Vagina (tissue), 2 donors: ENCODE measurements at regions not wholly inside any gene's neighbourhood (a gene's known extent, or its start where the extent isn't known, plus 50 kb on each side); places are given as distances from the start of the nearest gene placed in this dataset.

Source experiments
- POLR2A ChIP-seq, 2 donors: fragments of 450-650 bp; IDR thresholded peaks; one replicate each; pipeline ENCODE4 v1.6.1; 2017; ENCODE audit warnings: antibody characterized with exemption in 2 of 2, mild to moderate bottlenecking in 2 of 2, moderate library complexity in 2 of 2
- POLR2AphosphoS5 ChIP-seq, 2 donors: sonication (generic); formaldehyde crosslinking; IDR thresholded peaks; one replicate each; pipeline ENCODE4 v1.9.0; 2017; ENCODE audit warnings: antibody characterized with exemption in 2 of 2, mild to moderate bottlenecking in 2 of 2, low read depth in 1 of 2; ENCODE audit not compliant: insufficient read depth in 1 of 2

DNA sequence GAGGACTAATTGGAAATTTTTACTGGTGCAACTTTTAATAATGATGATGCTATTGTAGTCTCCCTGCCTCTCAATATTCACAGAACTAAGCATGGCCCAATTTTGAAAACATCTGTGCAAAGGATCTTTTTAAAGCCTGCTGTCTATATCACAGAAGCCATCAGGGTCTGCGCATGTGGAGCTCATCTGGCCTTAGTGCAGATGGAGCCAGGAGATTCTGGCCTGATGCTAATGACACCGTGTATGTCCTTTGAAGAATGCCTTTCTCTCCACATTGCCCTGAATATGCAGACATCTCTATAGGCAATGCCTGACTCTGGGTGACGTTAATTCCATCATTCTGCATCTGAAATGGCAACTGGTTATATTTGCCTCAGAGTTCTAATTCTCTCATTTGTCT is 1205.9 kb downstream of the AACS start:
- no peak for TF ChIP-seq POLR2A (IDR thresholded peaks at IDR 0.05)
- no peak for TF ChIP-seq POLR2AphosphoS5 (IDR thresholded peaks at IDR 0.05; ENCODE audit: insufficient read depth in 1 of 2, low read depth in 1 of 2)
